ENCODE measurements at regions not wholly inside any gene's neighbourhood (a gene's known extent, or its start where the extent isn't known, plus 50 kb on each side); places are given as distances from the start of the nearest gene placed in this dataset.

DNA sequence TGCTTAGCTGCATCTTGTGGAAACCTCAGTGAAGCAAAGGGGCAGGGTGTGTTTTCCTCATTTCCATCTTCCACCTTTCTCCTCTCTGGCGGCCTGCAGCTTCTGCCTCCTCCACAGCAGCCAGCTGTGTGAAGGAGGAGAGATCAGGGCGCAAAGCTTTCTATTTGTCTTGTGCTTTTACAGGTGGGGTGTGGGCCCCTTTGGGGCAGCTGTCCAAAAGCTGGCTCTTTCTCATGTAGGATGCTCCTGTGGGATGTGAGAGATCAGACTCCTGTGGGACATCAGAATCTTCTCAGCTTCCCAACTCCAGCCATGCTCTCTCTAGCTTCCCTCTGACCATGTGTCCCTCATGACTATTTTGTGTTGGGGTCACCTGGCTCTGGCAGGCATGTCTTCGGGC lies 227.1 kb downstream of the MID1 start:
- TF ChIP-seq, protein P1, sequence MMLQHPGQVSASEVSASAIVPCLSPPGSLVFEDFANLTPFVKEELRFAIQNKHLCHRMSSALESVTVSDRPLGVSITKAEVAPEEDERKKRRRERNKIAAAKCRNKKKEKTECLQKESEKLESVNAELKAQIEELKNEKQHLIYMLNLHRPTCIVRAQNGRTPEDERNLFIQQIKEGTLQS (IDR thresholded peaks at IDR 0.05) = no peak
- no peak for TF ChIP-seq HNF4G (IDR thresholded peaks at IDR 0.05)
- TF ChIP-seq, protein P2, sequence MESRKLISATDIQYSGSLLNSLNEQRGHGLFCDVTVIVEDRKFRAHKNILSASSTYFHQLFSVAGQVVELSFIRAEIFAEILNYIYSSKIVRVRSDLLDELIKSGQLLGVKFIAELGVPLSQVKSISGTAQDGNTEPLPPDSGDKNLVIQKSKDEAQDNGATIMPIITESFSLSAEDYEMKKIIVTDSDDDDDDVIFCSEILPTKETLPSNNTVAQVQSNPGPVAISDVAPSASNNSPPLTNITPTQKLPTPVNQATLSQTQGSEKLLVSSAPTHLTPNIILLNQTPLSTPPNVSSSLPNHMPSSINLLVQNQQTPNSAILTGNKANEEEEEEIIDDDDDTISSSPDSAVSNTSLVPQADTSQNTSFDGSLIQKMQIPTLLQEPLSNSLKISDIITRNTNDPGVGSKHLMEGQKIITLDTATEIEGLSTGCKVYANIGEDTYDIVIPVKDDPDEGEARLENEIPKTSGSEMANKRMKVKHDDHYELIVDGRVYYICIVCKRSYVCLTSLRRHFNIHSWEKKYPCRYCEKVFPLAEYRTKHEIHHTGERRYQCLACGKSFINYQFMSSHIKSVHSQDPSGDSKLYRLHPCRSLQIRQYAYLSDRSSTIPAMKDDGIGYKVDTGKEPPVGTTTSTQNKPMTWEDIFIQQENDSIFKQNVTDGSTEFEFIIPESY (IDR thresholded peaks at IDR 0.05) = no peak
- no peak for TF ChIP-seq RAD21 (IDR thresholded peaks at IDR 0.05)
- no peak for TF ChIP-seq YY1 (IDR thresholded peaks at IDR 0.05)
- TF ChIP-seq NR2F2 (IDR thresholded peaks at IDR 0.05) = no peak
- TF ChIP-seq FOXA1 (IDR thresholded peaks at IDR 0.05) = no peak
- TF ChIP-seq, protein P3, sequence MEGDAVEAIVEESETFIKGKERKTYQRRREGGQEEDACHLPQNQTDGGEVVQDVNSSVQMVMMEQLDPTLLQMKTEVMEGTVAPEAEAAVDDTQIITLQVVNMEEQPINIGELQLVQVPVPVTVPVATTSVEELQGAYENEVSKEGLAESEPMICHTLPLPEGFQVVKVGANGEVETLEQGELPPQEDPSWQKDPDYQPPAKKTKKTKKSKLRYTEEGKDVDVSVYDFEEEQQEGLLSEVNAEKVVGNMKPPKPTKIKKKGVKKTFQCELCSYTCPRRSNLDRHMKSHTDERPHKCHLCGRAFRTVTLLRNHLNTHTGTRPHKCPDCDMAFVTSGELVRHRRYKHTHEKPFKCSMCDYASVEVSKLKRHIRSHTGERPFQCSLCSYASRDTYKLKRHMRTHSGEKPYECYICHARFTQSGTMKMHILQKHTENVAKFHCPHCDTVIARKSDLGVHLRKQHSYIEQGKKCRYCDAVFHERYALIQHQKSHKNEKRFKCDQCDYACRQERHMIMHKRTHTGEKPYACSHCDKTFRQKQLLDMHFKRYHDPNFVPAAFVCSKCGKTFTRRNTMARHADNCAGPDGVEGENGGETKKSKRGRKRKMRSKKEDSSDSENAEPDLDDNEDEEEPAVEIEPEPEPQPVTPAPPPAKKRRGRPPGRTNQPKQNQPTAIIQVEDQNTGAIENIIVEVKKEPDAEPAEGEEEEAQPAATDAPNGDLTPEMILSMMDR (IDR thresholded peaks at IDR 0.05; ENCODE audit: low read depth, low read length, missing input control) = no peak
- TF ChIP-seq, protein P4, sequence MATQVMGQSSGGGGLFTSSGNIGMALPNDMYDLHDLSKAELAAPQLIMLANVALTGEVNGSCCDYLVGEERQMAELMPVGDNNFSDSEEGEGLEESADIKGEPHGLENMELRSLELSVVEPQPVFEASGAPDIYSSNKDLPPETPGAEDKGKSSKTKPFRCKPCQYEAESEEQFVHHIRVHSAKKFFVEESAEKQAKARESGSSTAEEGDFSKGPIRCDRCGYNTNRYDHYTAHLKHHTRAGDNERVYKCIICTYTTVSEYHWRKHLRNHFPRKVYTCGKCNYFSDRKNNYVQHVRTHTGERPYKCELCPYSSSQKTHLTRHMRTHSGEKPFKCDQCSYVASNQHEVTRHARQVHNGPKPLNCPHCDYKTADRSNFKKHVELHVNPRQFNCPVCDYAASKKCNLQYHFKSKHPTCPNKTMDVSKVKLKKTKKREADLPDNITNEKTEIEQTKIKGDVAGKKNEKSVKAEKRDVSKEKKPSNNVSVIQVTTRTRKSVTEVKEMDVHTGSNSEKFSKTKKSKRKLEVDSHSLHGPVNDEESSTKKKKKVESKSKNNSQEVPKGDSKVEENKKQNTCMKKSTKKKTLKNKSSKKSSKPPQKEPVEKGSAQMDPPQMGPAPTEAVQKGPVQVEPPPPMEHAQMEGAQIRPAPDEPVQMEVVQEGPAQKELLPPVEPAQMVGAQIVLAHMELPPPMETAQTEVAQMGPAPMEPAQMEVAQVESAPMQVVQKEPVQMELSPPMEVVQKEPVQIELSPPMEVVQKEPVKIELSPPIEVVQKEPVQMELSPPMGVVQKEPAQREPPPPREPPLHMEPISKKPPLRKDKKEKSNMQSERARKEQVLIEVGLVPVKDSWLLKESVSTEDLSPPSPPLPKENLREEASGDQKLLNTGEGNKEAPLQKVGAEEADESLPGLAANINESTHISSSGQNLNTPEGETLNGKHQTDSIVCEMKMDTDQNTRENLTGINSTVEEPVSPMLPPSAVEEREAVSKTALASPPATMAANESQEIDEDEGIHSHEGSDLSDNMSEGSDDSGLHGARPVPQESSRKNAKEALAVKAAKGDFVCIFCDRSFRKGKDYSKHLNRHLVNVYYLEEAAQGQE (IDR thresholded peaks at IDR 0.05) = no peak
- TF ChIP-seq EGR1 (IDR thresholded peaks at IDR 0.05; ENCODE audit: low read depth in 2 of 2) = no peak
- TF ChIP-seq SP1 (IDR thresholded peaks at IDR 0.05) = no peak
- TF ChIP-seq FOXA2 (IDR thresholded peaks at IDR 0.05) = no peak
- no peak for TF ChIP-seq TAF1 (conservative IDR thresholded peaks at IDR 0.05)
- H3K27me3 ChIP-seq (ENCODE audit: control insufficient read depth in 4 of 4, insufficient read depth in 4 of 4, low read length in 3 of 4) = no peaks in the 10 kb centered on the region
- H3K27ac ChIP-seq (ENCODE audit: low read depth in 1 of 2, low read length in 2 of 2) = no peak overlapping the region
- no peaks in the 10 kb centered on the region for H3K4me1 ChIP-seq (ENCODE audit: control insufficient read depth in 4 of 4, insufficient read depth in 4 of 4, low read length in 3 of 4)
- no peaks in the 10 kb centered on the region for H3K9me3 ChIP-seq (ENCODE audit: control insufficient read depth in 4 of 4, low read length in 3 of 4)
- H3K36me3 ChIP-seq (ENCODE audit: control insufficient read depth in 4 of 4, insufficient read depth in 3 of 4, low read depth in 1 of 4, low read length in 3 of 4) = no peaks in the 10 kb centered on the region
- WGBS = 87% methylated on average over 3 of the region's 3 CpGs
- H3K4me3 ChIP-seq (ENCODE audit: low read depth in 1 of 3, low read length in 3 of 3) = no peak overlapping the region
- no peak overlapping the region for H3K9ac ChIP-seq (ENCODE audit: low read depth in 1 of 2, low read length in 2 of 2)
- no peak for DNase-seq (ENCODE audit: low spot score)

DNA sequence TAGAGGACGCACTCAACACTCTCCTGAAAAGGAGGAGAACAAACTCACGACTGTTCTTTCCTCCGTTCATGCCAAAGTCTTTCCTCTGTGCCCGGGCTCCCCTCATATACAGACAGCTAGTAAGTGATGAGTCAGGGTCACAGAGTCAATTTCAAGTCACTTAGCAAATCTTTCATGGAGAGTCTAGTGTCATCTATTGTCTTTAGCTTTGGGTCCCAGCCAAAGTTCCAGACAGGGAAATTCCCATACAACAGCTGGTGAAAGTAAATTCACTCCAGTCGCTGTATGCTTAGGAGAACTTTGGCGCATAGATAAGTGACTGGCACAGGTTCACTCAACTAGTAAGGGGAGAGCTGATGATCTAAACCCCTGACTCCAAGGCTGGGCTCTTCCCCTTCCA lies 226.5 kb downstream of the MID1 start:
- H3K36me3 ChIP-seq (ENCODE audit: control insufficient read depth in 4 of 4, insufficient read depth in 3 of 4, low read depth in 1 of 4, low read length in 3 of 4) = no peaks in the 10 kb centered on the region
- no peak overlapping the region for H3K4me3 ChIP-seq (ENCODE audit: low read depth in 1 of 3, low read length in 3 of 3)
- H3K27ac ChIP-seq (ENCODE audit: low read depth in 1 of 2, low read length in 2 of 2) = no peak overlapping the region
- TF ChIP-seq SP1 (IDR thresholded peaks at IDR 0.05) (no peak), RXRA (IDR thresholded peaks at IDR 0.05) (no peak), FOXA1 (IDR thresholded peaks at IDR 0.05) (no peak), RAD21 (IDR thresholded peaks at IDR 0.05) (no peak), GABPA (IDR thresholded peaks at IDR 0.05 in 1 of 2, conservative IDR thresholded peaks at IDR 0.05 in 1 of 2) (no peak), FOXA2 (IDR thresholded peaks at IDR 0.05) (no peak), EGR1 (IDR thresholded peaks at IDR 0.05; ENCODE audit: low read depth in 2 of 2) (no peak), HNF4G (IDR thresholded peaks at IDR 0.05) (no peak)
- TF ChIP-seq, protein P3 (IDR thresholded peaks at IDR 0.05; ENCODE audit: low read depth, low read length, missing input control) = no peak
- TF ChIP-seq, protein P5, sequence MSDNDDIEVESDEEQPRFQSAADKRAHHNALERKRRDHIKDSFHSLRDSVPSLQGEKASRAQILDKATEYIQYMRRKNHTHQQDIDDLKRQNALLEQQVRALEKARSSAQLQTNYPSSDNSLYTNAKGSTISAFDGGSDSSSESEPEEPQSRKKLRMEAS (IDR thresholded peaks at IDR 0.05) = no peak
- TF ChIP-seq, protein P2 (IDR thresholded peaks at IDR 0.05) = no peak
- TF ChIP-seq, protein P1 (IDR thresholded peaks at IDR 0.05) = no peak
- H3K9me3 ChIP-seq (ENCODE audit: control insufficient read depth in 4 of 4, low read length in 3 of 4) = no peaks in the 10 kb centered on the region
- no peaks in the 10 kb centered on the region for H3K27me3 ChIP-seq (ENCODE audit: control insufficient read depth in 4 of 4, insufficient read depth in 4 of 4, low read length in 3 of 4)
- no peak for DNase-seq (ENCODE audit: low spot score)
- H3K9ac ChIP-seq (ENCODE audit: low read depth in 1 of 2, low read length in 2 of 2) = no peak overlapping the region
- WGBS = 74% methylated on average over 6 of the region's 6 CpGs
- no peaks in the 10 kb centered on the region for H3K4me1 ChIP-seq (ENCODE audit: control insufficient read depth in 4 of 4, insufficient read depth in 4 of 4, low read length in 3 of 4)
